ENCODE measurements at regions not wholly inside any gene's neighbourhood (a gene's known extent, or its start where the extent isn't known, plus 50 kb on each side); places are given as distances from the start of the nearest gene placed in this dataset.

DNA sequence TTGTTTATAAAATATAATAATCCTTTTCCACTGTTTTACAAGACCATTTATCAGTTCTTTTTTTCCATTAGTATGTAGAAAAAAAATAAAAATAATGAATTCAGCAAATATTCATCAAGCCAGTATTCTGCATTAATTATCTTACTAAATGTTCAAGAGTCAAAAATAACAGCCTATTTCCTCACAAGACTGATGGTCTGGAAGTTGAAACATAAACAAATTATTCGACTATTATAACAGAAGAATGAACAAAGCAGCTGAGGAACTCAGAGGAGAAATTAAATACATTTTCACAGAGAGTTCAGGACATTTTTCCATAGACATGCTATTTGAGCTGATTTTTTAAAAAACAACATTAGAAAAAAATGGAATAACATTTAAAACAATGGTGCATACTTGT is 2594.8 kb downstream of the ARAP2 start:
- TF ChIP-seq, protein P1, sequence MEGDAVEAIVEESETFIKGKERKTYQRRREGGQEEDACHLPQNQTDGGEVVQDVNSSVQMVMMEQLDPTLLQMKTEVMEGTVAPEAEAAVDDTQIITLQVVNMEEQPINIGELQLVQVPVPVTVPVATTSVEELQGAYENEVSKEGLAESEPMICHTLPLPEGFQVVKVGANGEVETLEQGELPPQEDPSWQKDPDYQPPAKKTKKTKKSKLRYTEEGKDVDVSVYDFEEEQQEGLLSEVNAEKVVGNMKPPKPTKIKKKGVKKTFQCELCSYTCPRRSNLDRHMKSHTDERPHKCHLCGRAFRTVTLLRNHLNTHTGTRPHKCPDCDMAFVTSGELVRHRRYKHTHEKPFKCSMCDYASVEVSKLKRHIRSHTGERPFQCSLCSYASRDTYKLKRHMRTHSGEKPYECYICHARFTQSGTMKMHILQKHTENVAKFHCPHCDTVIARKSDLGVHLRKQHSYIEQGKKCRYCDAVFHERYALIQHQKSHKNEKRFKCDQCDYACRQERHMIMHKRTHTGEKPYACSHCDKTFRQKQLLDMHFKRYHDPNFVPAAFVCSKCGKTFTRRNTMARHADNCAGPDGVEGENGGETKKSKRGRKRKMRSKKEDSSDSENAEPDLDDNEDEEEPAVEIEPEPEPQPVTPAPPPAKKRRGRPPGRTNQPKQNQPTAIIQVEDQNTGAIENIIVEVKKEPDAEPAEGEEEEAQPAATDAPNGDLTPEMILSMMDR (IDR thresholded peaks at IDR 0.05): no peak
- no peak for TF ChIP-seq POLR2A (IDR thresholded peaks at IDR 0.05; ENCODE audit: low read depth)
- TF ChIP-seq POLR2AphosphoS5 (IDR thresholded peaks at IDR 0.05): no peak
- no peak for TF ChIP-seq EP300 (IDR thresholded peaks at IDR 0.05)
